GM10248 (cell line): ENCODE measurements at regions not wholly inside any gene's neighbourhood (a gene's known extent, or its start where the extent isn't known, plus 50 kb on each side); places are given as distances from the start of the nearest gene placed in this dataset.

ENCODE experiments used
- CTCF ChIA-PET: fragments of 300-600 bp; sonication (Branson Sonifier 250); formaldehyde crosslinking; extraction: SDS; loops from one replicate; lab custom pipeline; 2021; ENCODE audit warnings: antibody characterized with exemption; lab: Yijun Ruan, JAX
- POLR2A ChIA-PET: fragments of 350-650 bp; sonication (Branson Sonifier 250); formaldehyde crosslinking; extraction: SDS; loops from one replicate; lab custom pipeline; 2020; ENCODE audit warnings: antibody characterized with exemption; lab: Yijun Ruan, JAX
- DNase-seq: peaks from one replicate; pipeline ENCODE4 v3.0.0; 2012; ENCODE audit errors: extremely low spot score
- TF ChIP-seq, protein P1 (sequence below): IDR thresholded peaks from 2 replicates; pipeline ENCODE4 v1.5.1; 2012; ENCODE audit warnings: mild to moderate bottlenecking, low read depth; ENCODE audit errors: extremely low read depth, missing control alignments, control extremely low read depth

DNA sequence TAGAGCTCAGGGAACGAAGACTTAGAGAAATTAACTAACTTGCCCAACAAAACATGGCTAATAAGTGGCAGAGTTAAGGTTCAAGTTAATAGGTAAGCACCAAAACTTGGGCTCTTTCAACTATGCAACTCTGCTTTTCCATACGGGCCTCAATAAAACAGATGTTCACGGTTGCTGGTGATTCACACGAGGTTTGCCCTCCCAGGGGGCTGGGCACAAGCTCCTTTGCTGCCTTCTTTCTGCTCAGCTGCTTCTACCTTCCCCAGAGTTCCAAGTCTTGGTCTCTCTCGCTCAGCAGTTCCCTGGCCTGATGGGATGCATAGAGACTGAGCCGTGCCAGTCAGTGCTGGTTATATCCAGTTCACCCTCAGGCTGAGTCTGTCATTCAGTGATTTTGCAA, 217.9 kb downstream of the SREK1 start:
- ChIA-PET POLR2A (no interaction called here), CTCF (interaction anchor here (1.0 to 1.1 kb wide), 2 partner anchors 54 to 161 kb away, joined by 3 read pairs; no protein-coding TSS in a partner anchor)
- DNase-seq, result no peak
- TF ChIP-seq, protein P1, sequence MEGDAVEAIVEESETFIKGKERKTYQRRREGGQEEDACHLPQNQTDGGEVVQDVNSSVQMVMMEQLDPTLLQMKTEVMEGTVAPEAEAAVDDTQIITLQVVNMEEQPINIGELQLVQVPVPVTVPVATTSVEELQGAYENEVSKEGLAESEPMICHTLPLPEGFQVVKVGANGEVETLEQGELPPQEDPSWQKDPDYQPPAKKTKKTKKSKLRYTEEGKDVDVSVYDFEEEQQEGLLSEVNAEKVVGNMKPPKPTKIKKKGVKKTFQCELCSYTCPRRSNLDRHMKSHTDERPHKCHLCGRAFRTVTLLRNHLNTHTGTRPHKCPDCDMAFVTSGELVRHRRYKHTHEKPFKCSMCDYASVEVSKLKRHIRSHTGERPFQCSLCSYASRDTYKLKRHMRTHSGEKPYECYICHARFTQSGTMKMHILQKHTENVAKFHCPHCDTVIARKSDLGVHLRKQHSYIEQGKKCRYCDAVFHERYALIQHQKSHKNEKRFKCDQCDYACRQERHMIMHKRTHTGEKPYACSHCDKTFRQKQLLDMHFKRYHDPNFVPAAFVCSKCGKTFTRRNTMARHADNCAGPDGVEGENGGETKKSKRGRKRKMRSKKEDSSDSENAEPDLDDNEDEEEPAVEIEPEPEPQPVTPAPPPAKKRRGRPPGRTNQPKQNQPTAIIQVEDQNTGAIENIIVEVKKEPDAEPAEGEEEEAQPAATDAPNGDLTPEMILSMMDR, result no peak

DNA sequence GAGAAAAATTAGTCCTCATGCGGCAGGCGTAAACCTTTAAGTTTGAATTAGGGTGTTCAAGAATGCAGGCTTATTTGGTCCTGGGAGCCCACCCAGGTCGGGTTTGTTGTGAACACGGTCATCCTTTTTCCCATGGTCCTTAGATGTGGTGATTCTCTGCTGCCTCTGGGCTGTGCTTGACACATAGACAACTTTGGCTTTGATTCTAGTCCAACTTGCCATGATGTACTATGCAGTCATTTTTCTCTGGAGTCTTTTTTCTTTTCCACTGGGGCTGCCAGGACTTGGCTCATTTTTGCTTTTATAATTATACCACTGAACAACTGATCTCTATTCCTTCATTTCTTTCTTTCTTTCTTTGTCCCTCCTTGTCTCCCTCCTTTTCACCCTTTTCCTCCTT, 218.6 kb downstream of the SREK1 start:
- DNase-seq, result no peak
- ChIA-PET CTCF (interaction anchor here (1.0 kb wide), 1 partner anchor 55 kb away, joined by 3 read pairs; no protein-coding TSS in a partner anchor), POLR2A (no interaction called here)
- TF ChIP-seq, protein P1, result no peak

DNA sequence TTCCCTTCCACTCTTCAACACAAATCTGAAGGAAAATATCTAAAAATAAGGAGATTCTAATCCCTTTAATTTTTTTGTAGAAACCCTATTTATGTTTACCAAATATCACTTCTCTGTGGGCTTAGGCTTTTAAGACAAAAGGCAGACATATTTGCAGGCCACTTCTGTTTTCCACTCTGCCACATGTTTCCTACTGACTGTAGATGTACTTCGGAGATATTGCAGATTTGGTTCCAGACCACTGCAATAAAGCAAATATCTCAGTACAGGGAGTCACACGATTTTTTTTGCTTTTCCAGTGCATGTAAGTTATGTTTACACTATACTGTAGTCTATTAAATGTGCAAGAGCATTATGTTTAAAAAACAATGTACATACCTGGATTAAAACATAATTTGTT, 219.0 kb downstream of the SREK1 start:
- TF ChIP-seq, protein P1, result no peak
- ChIA-PET POLR2A (no interaction called here), CTCF (no interaction called here)
- DNase-seq, result no peak

DNA sequence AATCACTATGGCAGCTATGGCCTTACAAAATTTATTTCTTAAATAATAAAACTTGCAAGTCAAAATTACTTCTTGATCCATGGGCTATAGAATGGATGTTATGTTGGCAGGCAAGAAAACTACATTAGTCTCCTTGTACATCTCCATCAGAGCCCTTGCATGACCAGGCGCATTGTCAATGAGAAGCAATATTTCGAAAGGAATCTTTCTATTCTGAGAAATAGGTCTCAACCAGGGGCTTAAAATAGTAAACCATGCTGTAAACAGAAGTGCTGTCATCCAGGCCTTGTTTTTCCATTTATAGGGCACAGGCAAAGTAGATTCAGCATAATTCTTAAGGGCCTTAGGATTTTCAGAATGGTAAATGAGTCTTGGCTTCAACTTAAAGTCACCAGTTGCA, 220.1 kb downstream of the SREK1 start:
- no peak for DNase-seq
- TF ChIP-seq, protein P1, result no peak
- POLR2A ChIA-PET, result no interaction called here
- CTCF ChIA-PET, result interaction anchor here (0.9 to 1.0 kb wide), 2 partner anchors 20 to 58 kb away, joined by 3 read pairs; no protein-coding TSS in a partner anchor

DNA sequence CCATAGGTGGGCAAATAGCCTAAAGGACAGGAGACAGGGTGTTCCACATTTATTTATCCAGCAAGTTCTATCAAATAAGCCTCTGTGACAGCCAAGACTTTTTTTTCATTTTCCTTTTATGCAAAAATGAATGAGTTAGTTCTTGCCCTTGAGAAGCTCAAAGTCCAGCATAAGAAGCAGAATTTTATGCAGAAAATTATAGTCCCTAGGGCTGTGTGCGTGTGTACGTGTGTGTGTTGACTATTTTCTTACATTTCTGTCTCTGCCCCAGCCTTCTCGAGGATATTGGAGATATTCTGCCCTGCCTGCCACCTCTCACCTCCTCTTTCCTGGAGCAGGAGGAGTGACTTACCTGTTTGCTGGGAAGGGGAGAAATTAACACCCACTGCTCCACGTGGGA, 221.9 kb downstream of the SREK1 start:
- ChIA-PET CTCF (interaction anchor here (1.4 to 1.7 kb wide), 2 partner anchors 13 to 58 kb away, joined by 4 to 6 read pairs; no protein-coding TSS in a partner anchor), POLR2A (no interaction called here)
- TF ChIP-seq, protein P1, result no peak
- no peak for DNase-seq

DNA sequence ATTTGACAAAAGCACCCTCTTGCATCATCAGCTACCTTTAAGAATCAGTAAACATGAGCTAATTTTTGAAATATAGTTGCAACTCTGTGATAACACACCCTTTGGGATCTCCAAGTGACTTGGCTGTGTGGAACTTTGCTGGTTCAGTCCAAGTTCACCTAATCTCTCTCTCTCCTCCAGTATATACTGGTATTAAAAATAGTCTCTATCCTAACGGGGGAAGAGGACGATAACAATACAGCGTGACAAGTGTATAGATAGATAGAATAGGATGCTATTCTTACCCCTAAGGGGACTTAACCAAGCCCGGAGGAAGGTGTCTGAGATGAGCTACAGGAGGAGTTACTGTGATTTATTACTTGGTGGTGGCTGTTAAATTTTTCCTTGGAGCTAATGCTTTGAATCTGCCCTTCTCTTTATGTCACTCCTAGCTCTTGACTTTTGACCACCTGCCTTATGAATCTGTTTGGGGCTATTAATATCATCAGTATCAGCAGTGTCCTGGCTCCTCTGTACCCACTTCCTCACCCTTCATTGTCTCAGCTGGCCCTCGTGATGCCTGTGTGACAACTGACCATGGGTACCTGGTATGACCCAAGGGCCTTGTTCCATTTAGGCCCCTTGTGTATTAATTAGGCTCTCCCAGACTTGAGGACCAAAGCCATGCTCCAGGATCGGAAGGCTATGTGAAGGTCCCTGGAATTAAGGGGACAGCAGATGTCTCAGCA, 223.9 kb downstream of the SREK1 start:
- no peak for DNase-seq
- POLR2A ChIA-PET, result no interaction called here
- TF ChIP-seq, protein P1, result no peak
- CTCF ChIA-PET, result interaction anchor here (1.1 to 2.0 kb wide), 8 partner anchors 9 to 62 kb away, joined by 3 to 9 read pairs (median 4); no protein-coding TSS in a partner anchor
